H1 (cell line): ENCODE measurements at regions not wholly inside any gene's neighbourhood (a gene's known extent, or its start where the extent isn't known, plus 50 kb on each side); places are given as distances from the start of the nearest gene placed in this dataset.
"Not testable (repeated sequence)": the region's sequence is repeated elsewhere in the genome, so short reads cannot be mapped to it uniquely, and the experiment has no call there.

Source experiments
- CTCF ChIA-PET: fragments of 300-600 bp; sonication (Branson Sonifier 250); formaldehyde crosslinking; loops from one replicate; lab custom pipeline; 2021; ENCODE audit not compliant: partially characterized antibody; lab: Charles Lee
- POLR2A ChIA-PET: fragments of 300-600 bp; sonication (Branson Sonifier 250); formaldehyde crosslinking; loops from one replicate; lab custom pipeline; 2021; ENCODE audit warnings: inconsistent platforms; ENCODE audit not compliant: partially characterized antibody; lab: Charles Lee
- DNase-seq, 2 experiments: peaks; one replicate each; pipeline versions ENCODE4 v3.0.0 to v3.0.0-alpha.2; 2010 to 2022; ENCODE audit warnings: low spot score in 2 of 2, low read depth in 1 of 2, mixed read lengths in 1 of 2
- FAIRE-seq: peaks from 2 replicates; lab custom pipeline; 2011; peaks lifted over from hg19 to GRCh38; lab: Jason Lieb, UNC
- H2AFZ ChIP-seq: 2 replicates; pipeline ENCODE4 v1.8.1; 2012; ENCODE audit warnings: low read length, inconsistent platforms
- H2AK5ac ChIP-seq: 2 replicates; pipeline ENCODE4 v1.6.1; 2013; ENCODE audit warnings: low read depth, low read length
- H2BK120ac ChIP-seq: replicated peaks from 2 replicates; pipeline ENCODE3; 2013; ENCODE audit warnings: low read depth, low read length, inconsistent platforms
- H2BK12ac ChIP-seq: 2 replicates; pipeline ENCODE4 v1.6.1; 2013; ENCODE audit warnings: low read depth, low read length
- H2BK15ac ChIP-seq: 2 replicates; pipeline ENCODE4 v1.6.1; 2013; ENCODE audit warnings: low read length
- H2BK20ac ChIP-seq: 2 replicates; pipeline ENCODE4 v1.6.1; 2013; ENCODE audit warnings: low read length
- H2BK5ac ChIP-seq: 2 replicates; pipeline ENCODE4 v1.6.1; 2013; ENCODE audit warnings: low read depth, low read length
- H3K14ac ChIP-seq: 2 replicates; pipeline ENCODE4 v1.6.1; 2013; ENCODE audit warnings: inconsistent platforms; ENCODE audit not compliant: insufficient read length
- H3K18ac ChIP-seq: 2 replicates; pipeline ENCODE4 v1.6.1; 2013; ENCODE audit warnings: low read length; ENCODE audit errors: extremely low read depth
- H3K23ac ChIP-seq: 2 replicates; pipeline ENCODE4 v1.6.1; 2013; ENCODE audit warnings: inconsistent platforms; ENCODE audit not compliant: insufficient read length
- H3K23me2 ChIP-seq: 2 replicates; pipeline ENCODE4 v1.6.1; 2013; ENCODE audit warnings: low read depth, low read length
- H3K27ac ChIP-seq: 2 replicates; pipeline ENCODE4 v1.6.1; 2011; ENCODE audit warnings: low read depth, low read length, inconsistent platforms
- H3K27me3 ChIP-seq, 4 experiments: replicated peaks in 1 of 4; 1 replicate in 1 of 4; 2 replicates in 3 of 4; pipeline versions ENCODE4 v1.6.1 to v1.8.1; 2011 to 2013; ENCODE audit warnings: low read length in 3 of 4, mild to moderate bottlenecking in 3 of 4, inconsistent platforms in 2 of 4, mixed read lengths in 2 of 4, moderate library complexity in 1 of 4; ENCODE audit not compliant: control insufficient read depth in 3 of 4, insufficient read depth in 3 of 4; ENCODE audit errors: extremely low read depth in 1 of 4
- H3K36me3 ChIP-seq, 4 experiments: 2 replicates each; pipeline versions ENCODE4 v1.6.1 to v1.8.1; 2011 to 2013; ENCODE audit warnings: mild to moderate bottlenecking in 4 of 4, low read length in 3 of 4, moderate library complexity in 2 of 4, control low read depth in 1 of 4, inconsistent platforms in 1 of 4; ENCODE audit not compliant: insufficient read depth in 4 of 4, control insufficient read depth in 2 of 4
- H3K4ac ChIP-seq: replicated peaks from 2 replicates; pipeline ENCODE3; 2013; ENCODE audit warnings: low read length, low read depth, mixed read lengths, inconsistent platforms; ENCODE audit not compliant: insufficient read length
- H3K4me1 ChIP-seq, 4 experiments: replicated peaks in 1 of 4; 1 replicate in 1 of 4; 2 replicates in 3 of 4; pipeline versions ENCODE4 v1.6.1 to v1.8.1; 2011 to 2013; ENCODE audit warnings: low read length in 3 of 4, inconsistent platforms in 2 of 4, mixed read lengths in 1 of 4; ENCODE audit not compliant: insufficient read depth in 4 of 4, control insufficient read depth in 3 of 4
- H3K4me2 ChIP-seq, 2 experiments: 2 replicates each; pipeline versions ENCODE4 v1.6.1 to v1.8.1; 2011 to 2013; ENCODE audit warnings: low read depth in 2 of 2, low read length in 2 of 2, control low read depth in 1 of 2, inconsistent platforms in 1 of 2, mild to moderate bottlenecking in 1 of 2; ENCODE audit not compliant: insufficient read depth in 1 of 2
- H3K4me3 ChIP-seq, 4 experiments: fragments of 200-600, 300-600 bp in 1 of 4; sonication (generic), shearing (Covaris generic), sonication (Bioruptor Twin) in 1 of 4; 2 replicates each; pipeline versions ENCODE4 v1.5.1 to v1.8.1; 2011 to 2016; ENCODE audit warnings: low read length in 4 of 4, low read depth in 3 of 4, control low read depth in 2 of 4, inconsistent platforms in 2 of 4, mild to moderate bottlenecking in 2 of 4, mixed read lengths in 1 of 4, moderate library complexity in 1 of 4; ENCODE audit not compliant: insufficient read depth in 2 of 4; ENCODE audit errors: extremely low read depth in 1 of 4
- H3K56ac ChIP-seq: replicated peaks from 2 replicates; pipeline ENCODE3; 2013; ENCODE audit warnings: low read depth, mild to moderate bottlenecking, mixed read lengths, low read length, inconsistent platforms; ENCODE audit not compliant: insufficient read length
- H3K79me1 ChIP-seq: 2 replicates; pipeline ENCODE4 v1.6.1; 2013; ENCODE audit warnings: low read depth, low read length, control low read depth
- H3K79me2 ChIP-seq, 2 experiments: 2 replicates each; pipeline versions ENCODE4 v1.6.1 to v1.8.1; 2012 to 2013; ENCODE audit warnings: low read length in 2 of 2, mild to moderate bottlenecking in 2 of 2, inconsistent platforms in 1 of 2; ENCODE audit not compliant: insufficient read depth in 2 of 2, control insufficient read depth in 1 of 2
- H3K9ac ChIP-seq, 4 experiments: replicated peaks in 1 of 4; 1 replicate in 1 of 4; 2 replicates in 3 of 4; pipeline versions ENCODE4 v1.6.1 to v1.8.1; 2011 to 2013; ENCODE audit warnings: low read depth in 3 of 4, low read length in 3 of 4, control low read depth in 2 of 4, mild to moderate bottlenecking in 2 of 4, moderate library complexity in 2 of 4, inconsistent platforms in 1 of 4; ENCODE audit errors: extremely low read depth in 1 of 4
- H3K9me3 ChIP-seq, 2 experiments: 2 replicates each; pipeline versions ENCODE4 v1.6.1 to v1.8.1; 2012 to 2013; ENCODE audit warnings: mild to moderate bottlenecking in 2 of 2, moderate library complexity in 2 of 2, control low read depth in 1 of 2, inconsistent platforms in 1 of 2, low read depth in 1 of 2, low read length in 1 of 2, mixed read lengths in 1 of 2; ENCODE audit not compliant: insufficient read depth in 2 of 2
- H4K20me1 ChIP-seq, 2 experiments: replicated peaks in 1 of 2; 2 replicates each; pipeline versions ENCODE3 to v1.8.1; 2011 to 2013; ENCODE audit warnings: inconsistent platforms in 2 of 2, low read length in 2 of 2, mild to moderate bottlenecking in 1 of 2; ENCODE audit not compliant: insufficient read depth in 2 of 2, control insufficient read depth in 1 of 2
- H4K5ac ChIP-seq: 2 replicates; pipeline ENCODE4 v1.6.1; 2013; ENCODE audit warnings: low read length, low read depth, mixed read lengths, inconsistent platforms; ENCODE audit not compliant: insufficient read length
- H4K8ac ChIP-seq: 2 replicates; pipeline ENCODE4 v1.8.0; 2013; ENCODE audit warnings: mild to moderate bottlenecking, moderate library complexity, low read length, inconsistent platforms; ENCODE audit not compliant: insufficient read depth; ENCODE audit errors: extremely low read depth
- H4K91ac ChIP-seq: replicated peaks from 2 replicates; pipeline ENCODE3; 2013; ENCODE audit warnings: low read length, mixed read lengths, inconsistent platforms; ENCODE audit not compliant: insufficient read length
- WGBS, 2 experiments: shearing (Covaris generic) in 1 of 2; methylation state at CpG; one replicate each; pipeline versions ENCODE4 v1.1.6 to v1.1.7; 2013 to 2015; ENCODE audit warnings: low lambda C conversion rate in 2 of 2, mixed read lengths in 2 of 2, inconsistent platforms in 1 of 2, low coverage in 1 of 2, missing lambda C conversion rate in 1 of 2; ENCODE audit not compliant: insufficient replicate concordance in 2 of 2, insufficient coverage in 1 of 2, insufficient read length in 1 of 2; ENCODE audit errors: extremely low coverage in 1 of 2, missing lambda C conversion rate in 1 of 2; 5-methylcytosine and 5-hydroxymethylcytosine counted together

- H3K18ac ChIP-seq, H3K23ac ChIP-seq, H3K14ac ChIP-seq, H3K4ac ChIP-seq, H3K79me2 ChIP-seq, H4K8ac ChIP-seq, H3K4me3 ChIP-seq, H2BK5ac ChIP-seq, H3K9ac ChIP-seq, H3K4me2 ChIP-seq, H4K20me1 ChIP-seq, H2AFZ ChIP-seq, H3K56ac ChIP-seq, H2BK15ac ChIP-seq, H3K27ac ChIP-seq, H3K79me1 ChIP-seq, H3K36me3 ChIP-seq, H3K23me2 ChIP-seq, H3K27me3 ChIP-seq, FAIRE-seq, H2BK120ac ChIP-seq, H2AK5ac ChIP-seq, H3K9me3 ChIP-seq, H2BK12ac ChIP-seq, DNase-seq, H3K4me1 ChIP-seq, H4K5ac ChIP-seq, H2BK20ac ChIP-seq, POLR2A ChIA-PET, H4K91ac ChIP-seq: not testable (repeated sequence)
- WGBS, 2 experiments: 87% methylated on average over 6 of the region's 6 CpGs; no CpG with 5 or more reads in 1 of the 2 experiments
- CTCF ChIA-PET: interaction anchor here (1.6 kb wide), 1 partner anchor 48 kb away, joined by 5 read pairs; no protein-coding TSS in a partner anchor
Measured at GRCh38 chr6:78643976-78644375, 223.4 kb upstream of the IRAK1BP1 start.
